COLO668 (cell line): ENCODE measurements at regions not wholly inside any gene's neighbourhood (a gene's known extent, or its start where the extent isn't known, plus 50 kb on each side); places are given as distances from the start of the nearest gene placed in this dataset.

Experiments used
- DNase-seq: peaks from one replicate; lab custom pipeline; 2025; ENCODE audit not compliant: unreplicated experiment; lab: John Stamatoyannopoulos, UW

DNA sequence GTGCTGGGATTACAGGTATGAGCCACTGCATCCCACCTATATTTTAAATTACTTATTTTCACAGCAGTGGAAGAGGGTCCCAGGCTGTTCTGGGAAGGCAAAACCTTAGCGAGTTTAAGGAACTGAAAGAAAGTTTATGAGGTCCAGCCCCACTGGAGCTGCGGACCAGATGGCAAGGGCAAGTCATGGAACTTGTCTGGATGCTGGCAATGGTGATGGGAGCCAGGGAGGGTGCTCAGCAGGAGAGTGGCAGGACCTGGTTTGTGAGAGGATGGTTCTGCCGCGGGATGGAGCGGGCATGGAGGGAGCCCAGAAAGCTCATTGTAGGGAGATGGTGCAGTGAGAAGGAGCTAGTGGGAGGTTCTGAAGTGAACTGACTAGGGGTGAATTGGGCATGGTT, 50.6 kb upstream of the SLC45A1 start:
- no peak for DNase-seq

DNA sequence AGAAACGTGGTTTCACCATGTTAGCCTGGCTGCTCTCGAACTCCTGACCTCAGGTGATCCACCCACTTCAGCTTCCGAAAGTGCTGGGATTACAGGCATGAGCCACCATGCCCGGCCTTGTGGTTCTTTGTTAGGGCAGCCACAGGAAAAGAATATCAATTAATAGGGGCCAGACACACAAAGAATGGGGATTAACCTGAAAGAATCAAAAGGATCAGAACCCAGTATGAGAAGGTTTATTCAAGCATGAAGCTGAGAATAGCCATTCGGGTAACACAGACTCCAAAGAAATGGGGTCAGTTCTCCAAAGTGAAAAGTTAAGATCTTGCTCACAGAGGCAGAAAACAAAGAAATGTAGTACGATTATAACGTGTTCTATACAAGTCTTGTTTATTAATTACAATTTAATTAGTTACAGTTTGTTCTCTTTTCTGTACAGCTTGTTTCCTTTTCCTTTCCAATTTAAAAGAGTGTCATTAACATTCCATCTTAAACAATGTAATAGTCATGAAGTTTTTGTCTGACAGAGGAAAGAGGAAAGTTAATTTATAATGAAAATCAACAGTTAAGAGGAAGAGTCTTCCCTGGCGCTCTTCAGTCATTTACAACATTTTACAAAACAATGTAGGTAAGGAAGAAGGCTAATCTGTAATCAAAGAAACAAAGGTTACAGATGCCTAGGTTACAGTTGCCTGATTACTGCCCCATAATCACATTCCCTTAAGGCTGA, 51.3 kb upstream of the SLC45A1 start:
- no peak for DNase-seq

DNA sequence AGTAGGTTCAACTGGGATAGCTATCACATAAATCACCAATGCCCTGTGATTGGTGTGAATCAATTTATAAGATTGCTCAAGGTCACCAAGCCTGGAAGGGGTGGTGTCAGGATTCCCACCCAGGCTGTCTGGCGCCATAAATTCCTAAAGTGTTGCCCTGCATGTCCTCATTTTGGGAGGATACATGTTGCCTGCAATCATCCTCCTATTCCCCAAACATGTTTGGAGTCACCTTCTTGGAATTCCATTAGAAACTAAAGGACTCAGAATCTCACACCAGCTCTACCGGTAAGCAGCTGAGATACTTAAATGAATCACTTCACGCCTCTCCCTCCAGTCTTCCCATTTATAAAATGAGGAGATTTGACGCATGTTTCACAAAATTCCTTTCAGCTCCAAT, 54.1 kb upstream of the SLC45A1 start:
- no peak for DNase-seq

DNA sequence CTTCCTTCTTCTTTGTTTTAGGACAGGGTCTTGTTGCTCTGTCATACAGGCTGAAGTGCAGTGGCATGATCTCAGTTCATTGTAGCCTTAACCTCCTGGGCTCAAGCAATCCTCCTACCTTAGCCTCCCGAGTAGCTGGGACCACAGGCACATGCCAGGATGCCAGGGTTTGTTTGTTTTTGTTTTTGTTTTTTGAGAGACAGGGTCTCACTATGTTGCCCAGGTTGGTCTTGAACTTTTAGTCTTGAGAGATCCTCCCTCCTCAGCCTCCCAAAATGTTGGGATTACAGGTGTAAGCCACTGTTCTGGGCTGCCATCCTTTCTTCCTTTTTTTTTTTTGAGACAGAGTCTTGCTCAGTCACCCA, 56.5 kb upstream of the SLC45A1 start:
- DNase-seq, result no peak

DNA sequence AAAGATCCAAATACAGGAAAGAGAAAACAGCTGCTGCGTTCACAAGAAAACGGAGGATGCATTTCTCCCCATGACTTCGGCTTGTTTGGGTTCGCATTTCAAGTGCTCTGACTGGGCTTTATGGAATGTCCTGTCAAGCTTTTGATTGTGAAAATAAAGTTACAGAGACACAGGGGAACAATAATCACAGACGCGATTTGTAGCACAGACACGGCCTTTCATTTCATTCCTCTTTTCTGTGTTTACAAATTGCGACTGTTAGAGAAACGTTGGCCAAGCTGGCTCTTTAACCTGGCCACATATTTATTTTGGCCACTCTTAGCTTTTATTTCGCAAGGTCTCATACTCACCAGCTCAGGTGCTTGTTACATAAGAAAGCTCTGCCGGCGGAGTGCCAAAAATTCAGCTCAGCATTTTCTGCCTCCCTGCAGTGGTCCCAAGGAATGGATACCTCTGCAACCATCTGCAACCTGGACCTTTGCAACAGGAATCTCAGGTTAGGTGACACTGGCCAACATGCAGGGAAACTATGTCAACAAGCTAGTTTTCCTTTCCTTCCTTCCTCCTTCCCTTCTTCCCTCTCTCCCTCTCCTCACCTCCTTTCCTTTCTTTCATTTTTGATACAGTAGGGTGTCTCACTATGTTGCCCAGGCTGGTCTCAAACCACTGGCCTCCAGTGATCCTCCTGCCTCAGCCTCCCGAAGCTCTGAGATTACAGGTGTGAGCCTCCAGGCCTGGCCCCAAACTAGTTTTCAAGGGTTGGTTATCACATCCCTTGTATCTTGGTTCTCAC, 58.2 kb upstream of the SLC45A1 start:
- DNase-seq, result peak; percentile 60

DNA sequence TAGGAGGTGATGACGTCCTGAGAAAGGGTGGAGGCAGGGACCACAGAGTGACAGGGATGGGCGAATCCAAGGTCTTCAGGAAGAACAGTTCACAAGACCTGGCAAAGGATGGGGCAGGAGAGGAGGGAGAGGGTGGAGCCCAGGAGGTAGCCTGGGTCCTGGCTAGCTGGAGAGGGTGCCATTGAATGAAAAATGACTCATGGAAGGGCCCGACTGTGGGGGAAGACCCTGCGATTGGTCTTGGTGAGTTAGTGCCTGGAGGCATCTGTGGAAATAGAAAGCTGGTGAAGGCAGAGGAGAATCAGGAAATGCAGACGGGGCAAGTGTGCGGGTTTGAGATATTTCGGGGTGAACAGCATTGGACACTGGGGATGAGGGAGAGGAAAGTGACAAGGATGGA, 60.3 kb upstream of the SLC45A1 start:
- no peak for DNase-seq

DNA sequence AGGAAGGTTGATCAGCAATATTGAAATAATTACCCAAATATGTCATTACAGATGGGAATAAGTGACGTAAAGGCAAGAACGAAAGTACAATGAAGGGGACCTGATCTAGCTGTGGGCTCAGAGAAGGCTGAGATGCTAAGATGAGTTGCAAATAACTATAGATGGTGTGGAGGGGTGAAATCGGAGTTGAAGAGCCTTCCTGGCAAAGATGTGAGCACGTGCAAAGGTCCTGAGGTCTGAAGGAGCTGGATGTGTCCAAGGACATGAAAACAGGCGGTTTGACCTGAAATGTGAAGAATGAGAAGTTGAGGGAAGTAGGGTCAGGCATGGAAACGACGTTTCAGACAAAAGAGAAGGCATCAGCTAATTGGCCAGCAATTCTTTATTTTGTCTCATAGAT, 61.6 kb upstream of the SLC45A1 start:
- no peak for DNase-seq

DNA sequence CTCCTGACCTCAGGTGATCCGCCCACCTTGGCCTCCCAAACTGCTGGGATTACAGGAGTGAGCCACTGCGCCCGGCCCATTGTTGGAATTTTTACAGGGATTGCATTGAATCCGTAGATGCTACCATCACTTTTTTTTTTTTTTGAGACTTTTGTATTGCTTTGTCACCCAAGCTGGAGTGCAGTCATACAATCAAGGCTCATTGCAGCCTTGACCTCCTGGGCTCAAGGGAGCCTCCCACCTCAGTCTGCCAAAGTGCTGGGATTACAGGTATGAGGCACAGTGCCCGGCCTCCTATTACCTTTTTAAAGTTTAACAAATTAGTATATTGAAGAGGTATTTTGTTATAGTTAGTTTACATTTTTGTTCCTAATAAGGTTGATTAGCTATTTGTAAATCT, 62.2 kb upstream of the SLC45A1 start:
- no peak for DNase-seq

DNA sequence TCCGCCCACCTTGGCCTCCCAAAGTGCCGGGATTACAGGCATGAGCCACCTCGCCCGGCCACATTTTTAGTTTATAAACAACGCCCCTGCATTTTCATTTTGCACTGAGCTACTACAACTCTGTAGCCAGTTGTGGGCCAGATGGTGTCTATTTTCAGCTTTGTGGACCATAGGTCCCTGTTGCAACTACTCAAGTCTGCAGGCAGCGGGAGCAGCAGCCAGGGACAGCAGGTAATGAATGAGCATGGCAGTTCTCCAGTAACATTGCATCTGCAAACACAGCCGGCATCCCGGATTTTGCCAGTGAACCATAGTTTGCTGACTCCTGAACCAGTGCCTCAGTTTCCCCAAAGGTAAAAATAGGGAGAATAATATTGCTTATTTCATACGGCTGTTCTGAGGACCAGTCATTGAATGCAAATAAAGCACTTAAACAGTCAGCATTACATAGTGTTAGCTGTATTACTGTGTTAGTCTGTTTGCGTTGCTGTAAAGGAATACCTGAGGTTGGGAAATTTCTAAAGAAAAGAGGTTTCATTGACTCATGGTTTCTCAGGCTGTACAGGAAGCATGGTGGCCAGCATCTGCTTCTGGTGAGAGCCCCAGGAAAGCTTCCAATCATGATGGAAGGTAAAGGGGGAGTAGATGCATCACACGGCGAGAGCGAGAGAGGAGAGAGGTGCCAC, 65.5 kb upstream of the SLC45A1 start:
- no peak for DNase-seq

DNA sequence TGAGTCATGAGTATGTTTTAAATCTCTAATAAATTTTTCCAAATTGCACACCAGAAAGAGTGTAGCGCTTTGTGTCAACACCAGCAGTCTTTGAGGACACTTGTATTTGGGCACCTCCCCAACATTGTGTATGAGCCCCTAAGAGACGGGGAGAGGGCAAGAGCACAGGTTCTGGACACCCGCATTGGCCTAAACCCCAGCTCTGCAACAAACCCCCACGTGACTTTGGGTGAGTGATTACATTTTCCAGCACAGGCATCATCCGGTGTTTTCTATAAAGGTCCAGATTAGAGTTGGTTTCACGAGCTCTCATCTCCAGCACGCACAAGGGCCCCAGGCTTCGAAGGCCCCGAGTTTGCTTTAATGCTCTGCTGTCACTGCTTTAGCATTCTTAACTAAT, 66.3 kb upstream of the SLC45A1 start:
- DNase-seq, result no peak

DNA sequence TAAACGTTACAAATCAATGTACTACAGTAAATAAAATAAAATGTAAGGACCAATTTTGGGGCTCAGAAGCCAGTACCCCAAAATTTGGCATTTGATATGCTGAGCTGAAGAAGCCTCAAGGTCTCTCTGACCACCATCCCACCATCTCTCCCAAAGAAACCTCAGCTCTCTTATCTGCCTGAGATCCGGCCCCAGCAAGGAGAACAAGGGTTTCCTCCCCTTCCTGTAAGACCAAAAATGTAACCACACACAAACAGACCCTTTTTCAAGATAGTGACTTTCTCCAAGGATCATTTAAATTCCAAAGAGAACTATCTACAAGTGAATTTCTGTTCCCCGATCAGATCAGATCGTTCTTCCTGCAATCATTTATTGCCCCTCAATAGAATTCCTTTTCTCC, 68.1 kb upstream of the SLC45A1 start:
- no peak for DNase-seq

DNA sequence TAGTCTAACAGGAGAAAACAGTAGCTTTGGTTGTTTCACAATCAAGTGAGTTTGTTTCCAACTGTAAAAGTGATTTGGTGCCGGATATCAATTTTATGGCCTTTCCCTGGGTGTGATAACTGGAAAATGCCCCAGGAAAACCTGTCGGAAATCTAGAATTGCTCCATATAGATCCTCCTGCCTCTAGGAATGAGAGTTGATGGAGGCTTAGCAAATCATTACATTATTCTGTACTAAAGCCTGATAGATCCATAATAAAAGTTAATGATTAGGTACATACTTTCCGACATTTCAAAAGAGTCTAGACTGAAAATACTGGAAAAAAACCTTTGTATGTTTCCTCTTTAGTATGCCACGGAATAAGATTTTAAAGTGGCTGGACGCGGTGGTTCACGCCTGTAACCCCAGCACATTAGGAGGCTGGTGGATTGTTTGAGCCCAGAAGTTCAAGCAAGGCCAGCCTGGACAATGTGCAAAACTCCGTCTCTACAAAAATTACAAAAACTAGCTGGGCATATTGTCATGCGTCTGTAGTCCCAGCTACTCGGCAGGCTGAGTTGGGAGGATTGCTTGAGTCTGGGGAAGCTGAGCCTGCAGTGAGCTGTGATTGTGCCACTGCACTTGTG, 70.0 kb upstream of the SLC45A1 start:
- no peak for DNase-seq

DNA sequence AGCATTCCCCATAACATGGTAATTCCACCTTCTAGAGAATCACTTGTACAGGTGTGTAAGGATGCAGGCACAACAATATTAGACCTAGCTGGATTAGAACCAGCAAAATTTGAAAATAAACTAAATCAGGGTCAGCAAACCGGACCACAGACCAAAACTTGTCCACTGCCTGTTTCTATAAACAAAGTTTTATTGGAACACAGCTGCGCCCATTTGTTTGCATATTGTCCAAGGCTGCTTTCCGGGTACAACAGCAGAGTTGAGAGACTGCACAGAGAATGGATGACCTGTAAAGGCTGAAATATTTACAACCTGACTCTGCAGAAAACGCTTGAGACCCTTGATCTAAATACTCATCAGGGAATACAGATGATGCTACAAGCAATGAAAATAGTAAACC, 73.6 kb upstream of the SLC45A1 start:
- DNase-seq, result no peak

DNA sequence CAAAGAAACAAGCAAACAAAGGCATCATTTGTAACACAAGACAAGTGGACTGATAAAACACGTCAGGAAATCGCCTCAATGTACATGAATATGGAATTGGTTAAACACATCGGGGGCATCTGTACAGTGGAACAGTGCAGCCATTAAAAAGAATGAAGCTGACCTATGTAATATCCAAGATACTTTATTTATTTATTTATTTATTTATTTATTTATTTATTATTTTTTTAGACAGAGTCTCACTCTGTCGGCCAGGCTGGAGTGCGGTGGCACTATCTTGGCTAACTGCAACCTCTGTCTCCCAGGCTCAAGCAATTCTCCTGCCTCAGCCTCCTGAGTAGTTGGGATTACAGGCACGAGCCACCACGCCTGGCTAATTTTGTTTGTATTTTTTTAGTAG, 75.4 kb upstream of the SLC45A1 start:
- no peak for DNase-seq

DNA sequence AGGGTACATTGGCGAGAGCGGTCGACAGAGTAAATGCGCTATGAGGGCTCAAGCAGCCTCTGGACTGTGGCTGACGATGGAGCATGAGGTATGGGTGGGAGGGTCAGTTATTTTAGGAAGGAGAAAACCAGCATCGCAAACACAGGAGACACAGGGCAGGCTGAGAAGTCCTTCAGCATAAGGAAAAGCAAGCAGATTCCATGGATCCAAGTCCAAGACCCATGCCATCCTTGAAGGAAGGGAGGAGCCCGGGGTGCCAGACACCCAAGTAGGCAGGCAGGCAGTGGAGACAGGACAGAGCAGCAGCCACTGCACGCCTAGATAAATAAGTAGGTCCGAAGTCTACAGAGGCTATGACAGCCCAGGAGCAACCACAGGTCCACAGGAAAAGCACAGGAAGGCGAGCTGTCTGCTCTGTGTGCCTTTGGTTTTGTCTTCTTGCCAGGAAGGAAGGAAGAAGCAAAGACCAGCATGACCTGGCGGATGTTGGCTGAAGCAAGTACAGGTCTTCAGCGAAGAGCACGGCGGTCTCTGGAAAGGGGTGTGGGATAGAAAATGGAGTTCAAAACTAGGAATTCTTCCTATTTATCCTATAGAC, 76.4 kb upstream of the SLC45A1 start:
- DNase-seq, result no peak

DNA sequence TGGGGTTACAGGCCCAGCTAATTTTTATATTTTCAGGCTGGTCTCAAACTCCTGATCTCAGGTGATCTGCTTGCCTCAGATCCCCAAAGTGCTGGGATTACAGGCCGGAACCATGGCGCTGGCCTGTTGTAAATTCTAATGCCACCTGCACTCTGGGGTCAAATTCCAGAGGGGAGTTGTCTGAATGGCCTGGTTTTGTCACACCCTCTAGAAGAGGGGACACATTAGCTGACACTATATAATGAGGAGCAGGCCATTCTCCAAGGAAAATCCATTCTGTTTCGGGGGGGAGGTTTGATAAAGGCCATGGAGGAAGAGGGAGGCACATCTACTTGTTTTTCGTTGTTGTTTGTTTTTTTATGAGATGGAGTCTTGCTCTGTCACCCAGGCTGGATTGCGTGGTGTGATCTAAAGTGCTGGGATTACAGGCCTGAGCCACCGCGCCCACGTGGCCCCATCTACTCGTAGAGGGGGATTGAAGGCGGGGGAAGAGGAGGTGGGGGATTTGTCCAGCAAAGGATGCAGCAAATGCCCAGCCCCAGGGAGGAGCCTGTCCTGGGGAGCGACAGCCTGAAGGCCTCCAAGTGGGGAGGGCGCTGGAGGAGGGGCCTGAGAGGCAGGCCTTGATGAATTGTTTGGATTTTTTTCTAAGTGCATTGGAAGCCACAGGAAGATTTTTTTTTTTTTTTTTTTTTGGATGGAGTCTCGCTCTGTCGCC, 78.4 kb upstream of the SLC45A1 start:
- DNase-seq, result no peak

DNA sequence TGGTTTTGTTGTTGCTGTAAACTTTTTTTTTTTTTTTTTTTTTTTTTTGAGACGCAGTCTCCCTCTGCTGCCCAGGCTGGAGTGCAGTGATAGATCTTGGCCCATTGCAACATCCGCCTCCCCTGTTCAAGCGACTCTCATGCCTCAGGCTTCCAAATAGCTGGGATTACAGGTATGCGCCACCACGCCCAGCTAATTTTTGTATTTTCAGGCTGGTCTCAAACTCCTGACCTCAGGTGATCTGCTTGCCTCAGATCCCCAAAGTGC, 78.9 kb upstream of the SLC45A1 start:
- peak; percentile 55 for DNase-seq

DNA sequence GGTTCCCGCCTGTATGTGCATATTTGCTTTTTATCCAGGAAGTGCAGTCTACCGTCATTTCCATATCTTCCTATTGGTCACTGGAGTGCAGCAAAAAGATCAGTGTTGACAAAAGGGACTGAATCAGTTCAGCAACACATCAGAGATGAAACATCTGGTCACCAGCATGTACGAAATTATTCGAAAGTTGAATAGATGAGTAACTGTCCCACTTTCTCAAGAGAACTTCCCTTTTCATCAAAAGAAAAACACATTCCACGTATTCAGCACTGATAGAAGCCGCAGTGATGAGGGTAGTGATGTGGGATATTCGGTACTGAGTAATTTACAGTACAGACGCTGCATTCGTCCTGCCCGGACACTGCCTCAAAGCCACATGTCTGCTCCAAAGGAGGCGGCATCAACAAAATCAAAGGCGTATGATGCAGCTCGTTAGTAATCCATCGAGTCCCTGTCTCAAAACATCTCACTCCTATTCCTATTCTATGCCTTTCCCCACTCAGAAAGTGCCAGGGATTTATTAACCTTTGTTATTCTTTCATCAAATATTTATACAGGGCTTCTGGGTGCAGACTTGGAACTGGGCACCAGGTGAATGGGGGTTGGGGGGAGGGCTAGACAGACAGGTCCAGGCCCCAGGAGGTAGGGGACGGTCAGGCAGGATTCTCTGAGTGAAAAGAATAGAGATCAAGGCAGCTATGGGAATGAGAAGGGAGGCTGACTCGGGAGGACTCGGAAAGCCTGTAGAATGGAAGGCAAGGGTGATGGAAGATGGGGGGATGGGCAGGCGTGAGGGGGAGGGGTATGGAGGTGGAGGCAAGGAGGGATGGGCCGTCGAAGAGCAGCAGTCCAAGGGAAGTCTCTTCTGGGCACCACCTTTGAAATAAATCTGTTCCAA, 79.5 kb upstream of the SLC45A1 start:
- peak; percentile 66 for DNase-seq

DNA sequence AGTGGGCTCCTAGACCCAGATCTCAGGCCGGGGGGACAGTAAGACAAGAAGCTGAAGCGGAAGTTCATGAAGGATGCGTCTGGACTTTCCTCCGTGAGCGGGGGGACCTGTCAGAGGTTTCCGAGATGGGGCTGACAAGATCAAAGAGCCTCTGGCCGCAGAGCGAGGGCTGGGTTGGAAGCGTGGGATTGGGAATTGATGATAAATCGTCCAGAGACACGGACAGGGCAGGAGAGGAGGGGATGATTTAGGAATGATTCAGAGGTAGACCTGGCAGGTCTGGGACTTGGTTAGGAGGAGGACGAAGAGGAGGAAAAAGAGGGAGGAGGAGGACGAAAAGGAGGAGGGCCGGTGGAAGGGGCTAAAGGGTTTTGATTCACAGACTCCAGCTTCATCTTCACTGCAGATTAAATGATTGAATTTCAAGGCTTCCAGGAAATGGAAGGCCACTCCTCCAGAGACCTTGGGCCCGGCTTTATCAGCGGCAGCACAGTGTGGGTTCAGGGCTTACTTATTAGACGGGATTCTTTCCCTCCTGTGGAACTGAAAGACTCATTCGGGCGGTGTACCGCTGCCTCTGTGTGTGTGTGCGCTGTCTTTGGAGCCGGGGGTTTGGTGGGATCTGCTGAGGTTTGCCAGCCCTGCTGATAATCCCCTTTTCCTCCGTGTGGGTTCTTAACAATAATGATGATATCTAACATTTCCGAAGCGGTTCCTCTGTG, 85.7 kb upstream of the SLC45A1 start:
- no peak for DNase-seq
